Right hindlimb (tissue), 1 donor: ENCODE measurements at regions not wholly inside any gene's neighbourhood (a gene's known extent, or its start where the extent isn't known, plus 50 kb on each side); places are given as distances from the start of the nearest gene placed in this dataset.
A peak's percentile ranks its signal among the peaks of the same experiment; 100 is the strongest.
"Not testable (repeated sequence)": the region's sequence is repeated elsewhere in the genome, so short reads cannot be mapped to it uniquely, and the experiment has no call there.

Experiments used
- DNase-seq: peaks from one replicate; pipeline ENCODE4 v3.0.0-alpha.2; 2018

DNA sequence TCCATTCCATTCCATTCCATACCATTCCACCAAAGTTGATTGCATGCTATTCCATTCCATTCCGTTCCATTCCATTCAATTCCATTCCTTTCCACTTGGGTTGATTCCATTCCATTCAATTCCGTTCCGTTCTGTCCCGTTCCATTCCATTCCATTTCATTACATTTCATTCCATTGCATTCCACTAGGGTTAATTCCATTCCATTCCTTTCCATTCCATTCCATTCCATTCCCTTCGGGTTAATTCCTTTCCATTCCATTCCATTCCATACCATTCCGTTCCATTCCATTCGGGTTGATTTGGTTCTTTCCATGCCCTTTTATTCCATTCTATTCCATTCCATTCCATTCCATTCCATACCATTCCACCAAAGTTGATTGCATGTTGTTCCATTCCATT lies 131.9 kb downstream of the CWH43 start:
- not testable (repeated sequence) for DNase-seq

DNA sequence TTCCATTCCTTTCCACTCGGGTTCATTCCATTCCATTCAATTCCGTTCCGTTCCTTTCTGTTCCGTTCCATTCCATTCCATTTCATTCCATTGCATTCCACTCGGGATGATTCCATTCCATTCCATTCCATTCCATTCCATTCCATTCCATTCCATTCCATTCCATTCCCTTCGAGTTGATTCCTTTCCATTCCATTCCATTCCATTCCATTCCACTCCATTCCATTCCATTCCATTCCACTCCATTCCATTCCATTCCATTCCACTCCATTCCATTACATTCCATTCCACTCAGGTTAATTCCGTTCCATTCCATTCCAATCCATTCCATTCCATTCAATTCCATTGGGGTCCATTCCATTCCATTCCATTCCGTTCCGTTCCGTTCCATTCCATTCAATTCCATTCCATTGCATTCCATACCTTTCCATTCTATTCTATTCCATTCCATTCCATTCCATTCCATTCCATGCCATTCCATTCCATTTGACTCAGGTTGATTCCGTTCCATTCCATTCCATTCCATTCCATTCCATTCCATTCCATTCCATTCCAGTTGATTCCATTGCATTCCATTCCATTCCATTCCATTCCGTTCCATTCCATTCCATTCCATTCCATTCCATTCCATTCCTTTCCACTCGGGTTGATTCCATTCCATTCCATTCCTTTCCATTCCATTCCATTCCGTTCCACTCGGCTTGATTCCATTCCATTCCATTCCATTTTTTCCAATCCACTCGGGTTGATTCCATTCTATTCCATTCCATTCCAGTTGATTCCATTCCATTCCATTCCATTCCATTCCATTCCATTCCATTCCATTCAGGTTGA lies 132.5 kb downstream of the CWH43 start:
- DNase-seq, result not testable (repeated sequence)

DNA sequence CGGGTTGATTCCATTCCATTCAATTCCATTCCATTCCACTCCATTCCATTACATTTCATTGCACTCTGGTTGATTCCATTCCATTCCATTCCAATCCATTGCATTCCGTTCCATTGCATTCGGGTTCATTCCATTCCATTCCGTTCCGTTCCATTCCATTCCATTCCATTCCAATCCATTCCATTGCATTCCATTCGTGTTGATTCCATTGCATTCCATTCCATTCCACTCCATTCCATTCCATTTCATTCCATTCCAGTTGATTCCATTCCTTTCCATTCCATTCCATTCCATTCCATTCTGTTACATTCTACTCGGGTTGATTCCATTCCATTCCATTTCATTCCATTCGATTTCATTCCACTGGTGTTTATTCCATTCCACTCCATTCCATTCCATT lies 133.3 kb downstream of the CWH43 start:
- DNase-seq, result not testable (repeated sequence)

DNA sequence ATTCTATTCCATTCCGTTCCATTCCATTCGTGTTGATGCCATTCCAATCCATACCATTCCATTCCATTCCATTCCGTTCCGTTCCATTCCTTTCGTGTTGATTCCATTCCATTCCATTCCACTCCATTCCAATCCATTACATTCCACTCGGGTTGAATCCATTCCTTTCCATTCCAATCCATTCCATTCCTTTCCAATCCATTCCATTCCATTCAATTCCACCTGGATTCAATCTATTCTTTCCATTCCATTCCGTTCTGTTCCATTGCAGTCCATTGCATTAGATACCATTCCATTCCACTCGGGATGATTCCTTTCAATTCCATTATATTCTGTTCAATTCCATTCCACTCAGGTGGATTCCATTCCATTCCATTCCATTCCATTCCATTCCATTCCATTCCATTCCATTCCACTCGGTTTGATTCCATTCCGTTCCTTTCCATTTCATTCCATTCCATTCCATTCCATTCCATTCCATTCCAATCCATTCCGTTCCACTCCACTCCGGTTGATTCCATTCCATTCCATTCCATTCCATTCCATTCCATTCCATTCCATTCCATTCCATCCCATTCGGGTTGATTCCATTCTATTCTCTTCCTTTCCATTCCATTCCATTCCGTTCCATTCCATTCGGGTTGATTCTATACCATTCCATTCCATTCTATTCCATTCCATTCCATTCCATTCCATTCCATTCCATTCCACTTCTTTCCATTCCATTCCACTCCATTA lies 134.1 kb downstream of the CWH43 start:
- DNase-seq, result not testable (repeated sequence)

DNA sequence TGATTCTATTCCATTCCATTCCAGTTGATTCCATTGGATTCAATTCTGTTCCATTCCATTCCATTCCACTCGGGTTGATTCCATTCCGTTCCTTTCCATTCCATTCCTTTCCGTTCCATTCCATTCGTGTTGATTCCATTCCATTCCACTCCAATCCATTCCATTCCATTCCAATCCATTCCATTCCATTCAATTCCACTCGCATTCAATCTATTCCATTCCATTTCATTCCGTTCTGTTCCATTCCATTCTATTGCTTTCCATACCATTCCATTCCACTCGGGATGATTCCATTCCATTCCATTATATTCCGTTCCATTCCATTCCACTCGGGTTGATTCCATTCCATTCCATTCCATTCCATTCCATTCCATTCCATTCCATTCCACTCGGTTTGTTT lies 134.7 kb downstream of the CWH43 start:
- peak; percentile 13 for DNase-seq

DNA sequence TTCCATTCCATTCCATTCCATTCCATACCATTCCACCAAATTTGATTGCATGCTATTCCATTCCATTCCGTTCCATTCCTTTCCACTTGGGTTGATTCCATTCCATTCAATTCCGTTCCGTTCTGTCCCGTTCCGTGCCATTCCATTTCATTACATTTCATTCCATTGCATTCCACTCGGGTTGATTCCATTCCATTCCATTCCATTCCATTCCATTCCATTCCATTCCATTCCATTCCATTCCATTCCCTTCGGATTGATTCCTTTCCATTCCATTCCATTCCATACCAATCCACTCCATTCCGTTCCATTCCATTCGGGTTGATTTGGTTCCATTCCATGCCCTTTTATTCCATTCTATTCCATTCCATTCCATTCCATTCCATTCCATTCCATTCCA lies 140.4 kb downstream of the CWH43 start:
- not testable (repeated sequence) for DNase-seq

DNA sequence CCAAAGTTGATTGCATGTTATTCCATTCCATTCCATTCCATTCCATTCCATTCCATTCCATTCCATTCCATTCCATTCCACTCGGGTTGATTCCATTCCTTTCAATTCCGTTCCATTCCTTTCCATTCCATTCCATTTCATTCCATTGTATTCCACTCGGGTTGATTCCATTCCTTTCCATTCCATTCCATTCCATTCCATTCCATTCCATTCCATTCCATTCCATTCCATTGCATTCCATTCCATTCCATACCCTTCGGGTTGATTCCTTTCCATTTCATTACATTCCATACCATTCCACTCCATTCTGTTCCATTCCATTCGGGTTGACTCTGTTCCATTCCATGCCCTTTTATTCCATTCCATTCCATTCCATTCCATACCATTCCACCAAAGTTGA lies 140.8 kb downstream of the CWH43 start:
- not testable (repeated sequence) for DNase-seq

DNA sequence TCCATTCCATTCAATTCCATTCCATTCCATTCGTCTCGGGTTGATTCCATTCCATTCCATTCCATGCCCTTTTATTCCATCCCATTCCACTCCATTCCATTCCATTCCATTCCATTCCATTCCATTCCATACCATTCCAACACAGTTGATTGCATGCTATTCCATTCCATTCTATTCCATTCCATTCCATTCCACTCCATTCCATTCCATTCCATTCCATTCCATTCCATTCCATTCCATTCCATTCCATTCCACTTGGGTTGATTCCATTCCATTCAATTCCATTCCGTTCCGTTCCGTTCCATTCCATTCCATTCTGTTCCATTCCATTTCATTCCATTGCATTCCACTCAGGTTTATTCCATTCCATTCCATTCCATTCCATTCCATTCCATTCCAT lies 143.3 kb downstream of the CWH43 start:
- not testable (repeated sequence) for DNase-seq

DNA sequence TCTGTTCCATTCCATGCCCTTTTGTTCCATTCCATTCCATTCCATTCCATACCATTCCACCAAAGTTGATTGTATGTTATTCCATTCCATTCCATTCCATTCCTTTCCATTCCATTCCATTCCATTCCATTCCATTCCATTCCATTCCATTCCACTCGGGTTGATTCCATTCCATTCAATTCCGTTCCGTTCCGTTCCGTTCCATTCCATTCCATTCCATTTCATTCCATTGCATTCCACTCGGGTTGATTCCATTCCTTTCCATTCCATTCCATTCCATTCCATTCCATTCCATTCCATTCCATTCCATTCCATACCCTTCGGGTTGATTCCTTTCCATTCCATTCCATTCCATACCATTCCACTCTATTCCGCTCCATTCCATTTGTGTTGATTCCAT lies 143.8 kb downstream of the CWH43 start:
- DNase-seq, result not testable (repeated sequence)

DNA sequence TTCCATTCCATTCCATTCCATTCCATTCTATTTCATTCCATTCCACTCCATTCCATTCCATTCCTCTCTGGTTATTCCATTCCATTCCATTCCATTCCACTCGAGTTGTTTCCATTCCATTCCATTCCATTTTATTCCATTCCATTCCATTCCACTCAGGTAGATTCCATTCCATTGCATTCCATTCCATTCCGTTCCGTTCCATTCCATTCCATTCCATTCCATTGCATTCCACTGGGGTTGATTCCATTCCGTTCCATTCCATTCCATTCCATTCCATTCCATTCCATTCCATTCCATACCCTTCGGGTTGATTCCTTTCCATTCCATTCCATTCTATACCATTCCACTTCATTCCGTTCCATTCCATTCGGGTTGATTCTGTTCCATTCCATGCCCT lies 144.6 kb downstream of the CWH43 start:
- not testable (repeated sequence) for DNase-seq

DNA sequence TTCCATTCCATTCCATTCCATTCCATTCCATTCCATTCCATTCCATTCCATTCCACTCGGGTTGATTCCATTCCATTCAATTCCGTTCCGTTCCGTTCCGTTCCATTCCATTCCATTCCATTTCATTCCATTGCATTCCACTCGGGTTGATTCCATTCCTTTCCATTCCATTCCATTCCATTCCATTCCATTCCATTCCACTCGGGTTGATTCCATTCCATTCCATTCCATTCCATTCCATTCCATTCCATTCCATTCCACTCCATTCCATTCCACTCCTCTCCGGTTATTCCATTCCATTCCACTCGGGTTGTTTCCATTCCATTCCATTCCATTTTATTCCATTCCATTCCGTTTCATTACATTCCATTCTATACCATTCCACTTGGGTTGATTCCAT lies 151.0 kb downstream of the CWH43 start:
- not testable (repeated sequence) for DNase-seq

DNA sequence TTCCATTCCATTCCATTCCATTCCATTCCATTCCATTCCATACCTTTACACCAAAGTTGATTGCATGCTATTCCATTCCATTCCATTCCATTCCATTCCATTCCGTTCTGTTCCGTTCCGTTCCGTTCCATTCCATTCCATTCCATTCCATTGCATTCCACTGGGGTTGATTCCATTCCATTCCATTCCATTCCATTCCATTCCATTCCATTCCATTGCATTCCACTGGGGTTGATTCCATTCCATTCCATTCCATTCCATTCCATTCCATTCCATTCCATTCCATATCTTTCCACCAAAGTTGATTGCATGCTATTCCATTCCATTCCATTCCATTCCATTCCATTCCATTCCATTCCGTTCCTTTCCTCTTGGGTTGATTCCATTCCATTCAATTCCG lies 151.9 kb downstream of the CWH43 start:
- not testable (repeated sequence) for DNase-seq

DNA sequence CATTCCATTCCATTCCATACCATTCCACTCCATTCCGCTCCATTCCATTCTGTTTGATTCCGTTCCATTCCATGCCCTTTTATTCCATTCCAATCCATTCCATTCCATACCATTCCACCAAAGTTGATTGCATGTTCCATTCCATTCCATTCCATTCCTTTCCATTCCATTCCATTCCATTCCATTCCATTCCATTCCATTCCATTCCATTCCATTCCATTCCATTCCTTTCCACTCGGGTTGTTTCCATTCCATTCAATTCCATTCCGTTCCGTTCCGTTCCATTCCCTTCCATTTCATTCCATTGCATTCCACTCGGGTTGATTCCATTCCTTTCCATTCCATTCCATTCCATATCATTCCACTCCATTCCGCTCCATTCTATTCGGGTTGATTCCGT lies 152.7 kb downstream of the CWH43 start:
- not testable (repeated sequence) for DNase-seq

DNA sequence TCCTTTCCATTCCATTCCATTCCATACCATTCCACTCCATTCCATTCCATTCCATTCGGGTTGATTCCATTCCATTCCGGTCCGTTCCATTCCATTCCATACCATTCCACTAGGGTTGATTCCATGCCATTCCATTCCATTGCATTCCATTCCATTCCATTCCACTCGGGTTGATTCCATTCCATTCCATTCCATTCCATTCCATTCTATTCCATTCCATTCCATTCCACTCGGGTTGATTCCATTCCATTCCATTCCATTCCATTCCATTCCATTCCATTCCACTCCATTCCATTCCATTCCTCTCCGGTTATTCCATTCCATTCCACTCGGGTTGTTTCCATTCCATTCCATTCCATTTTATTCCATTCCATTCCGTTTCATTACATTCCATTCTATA lies 153.4 kb downstream of the CWH43 start:
- DNase-seq, result not testable (repeated sequence)

DNA sequence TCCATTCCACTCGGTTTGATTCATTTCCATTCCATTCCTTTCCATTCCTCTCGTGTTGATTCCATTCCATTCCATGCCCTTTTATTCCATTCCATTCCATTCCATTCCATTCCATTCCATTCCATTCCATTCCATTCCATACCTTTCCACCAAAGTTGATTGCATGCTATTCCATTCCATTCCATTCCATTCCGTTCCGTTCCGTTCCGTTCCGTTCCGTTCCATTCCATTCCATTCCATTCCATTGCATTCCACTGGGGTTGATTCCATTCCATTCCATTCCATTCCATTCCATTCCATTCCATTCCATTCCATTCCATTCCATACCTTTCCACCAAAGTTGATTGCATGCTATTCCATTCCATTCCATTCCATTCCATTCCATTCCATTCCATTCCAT lies 154.3 kb downstream of the CWH43 start:
- DNase-seq, result not testable (repeated sequence)

DNA sequence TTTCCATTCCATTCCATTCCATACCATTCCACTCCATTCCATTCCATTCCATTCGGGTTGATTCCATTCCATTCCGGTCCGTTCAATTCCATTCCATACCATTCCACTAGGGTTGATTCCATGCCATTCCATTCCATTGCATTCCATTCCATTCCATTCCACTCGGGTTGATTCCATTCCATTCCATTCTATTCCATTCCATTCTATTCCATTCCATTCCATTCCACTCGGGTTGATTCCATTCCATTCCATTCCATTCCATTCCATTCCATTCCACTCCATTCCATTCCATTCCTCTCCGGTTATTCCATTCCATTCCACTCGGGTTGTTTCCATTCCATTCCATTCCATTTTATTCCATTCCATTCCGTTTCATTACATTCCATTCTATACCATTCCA lies 155.9 kb downstream of the CWH43 start:
- DNase-seq, result not testable (repeated sequence)

DNA sequence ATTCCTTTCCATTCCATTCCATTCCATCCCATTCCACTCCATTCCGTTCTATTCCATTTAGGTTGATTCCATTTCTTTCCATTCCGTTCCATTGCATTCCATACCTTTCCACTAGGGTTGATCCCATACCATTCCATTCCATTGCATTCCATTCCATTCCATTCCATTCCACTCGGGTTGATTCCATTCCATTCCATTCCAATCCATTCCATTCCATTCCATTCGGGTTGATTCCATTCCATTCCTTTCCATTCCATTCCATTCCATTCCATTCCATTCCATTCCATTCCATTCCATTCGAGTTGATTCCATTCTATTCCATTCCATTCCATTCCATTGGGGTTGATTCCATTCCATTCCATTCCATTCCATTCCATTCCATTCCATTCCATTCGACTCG lies 161.1 kb downstream of the CWH43 start:
- not testable (repeated sequence) for DNase-seq

DNA sequence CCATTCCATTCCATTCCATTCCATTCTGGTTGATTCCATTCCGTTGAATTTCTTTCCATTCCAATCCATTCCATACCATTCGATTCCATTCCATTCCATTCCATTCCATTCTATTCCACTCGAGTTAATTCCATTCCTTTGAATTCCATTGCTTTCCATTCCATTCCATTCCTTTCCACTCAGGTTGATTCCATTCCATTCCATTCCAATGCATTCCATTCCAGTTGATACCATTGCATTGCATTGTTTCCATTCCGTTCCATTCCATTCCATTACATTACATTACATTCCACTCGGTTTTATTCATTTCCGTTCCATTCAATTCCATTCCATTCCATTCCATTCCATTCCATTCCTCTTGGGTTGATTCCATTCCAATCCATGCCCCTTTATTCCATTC lies 161.5 kb downstream of the CWH43 start:
- not testable (repeated sequence) for DNase-seq

DNA sequence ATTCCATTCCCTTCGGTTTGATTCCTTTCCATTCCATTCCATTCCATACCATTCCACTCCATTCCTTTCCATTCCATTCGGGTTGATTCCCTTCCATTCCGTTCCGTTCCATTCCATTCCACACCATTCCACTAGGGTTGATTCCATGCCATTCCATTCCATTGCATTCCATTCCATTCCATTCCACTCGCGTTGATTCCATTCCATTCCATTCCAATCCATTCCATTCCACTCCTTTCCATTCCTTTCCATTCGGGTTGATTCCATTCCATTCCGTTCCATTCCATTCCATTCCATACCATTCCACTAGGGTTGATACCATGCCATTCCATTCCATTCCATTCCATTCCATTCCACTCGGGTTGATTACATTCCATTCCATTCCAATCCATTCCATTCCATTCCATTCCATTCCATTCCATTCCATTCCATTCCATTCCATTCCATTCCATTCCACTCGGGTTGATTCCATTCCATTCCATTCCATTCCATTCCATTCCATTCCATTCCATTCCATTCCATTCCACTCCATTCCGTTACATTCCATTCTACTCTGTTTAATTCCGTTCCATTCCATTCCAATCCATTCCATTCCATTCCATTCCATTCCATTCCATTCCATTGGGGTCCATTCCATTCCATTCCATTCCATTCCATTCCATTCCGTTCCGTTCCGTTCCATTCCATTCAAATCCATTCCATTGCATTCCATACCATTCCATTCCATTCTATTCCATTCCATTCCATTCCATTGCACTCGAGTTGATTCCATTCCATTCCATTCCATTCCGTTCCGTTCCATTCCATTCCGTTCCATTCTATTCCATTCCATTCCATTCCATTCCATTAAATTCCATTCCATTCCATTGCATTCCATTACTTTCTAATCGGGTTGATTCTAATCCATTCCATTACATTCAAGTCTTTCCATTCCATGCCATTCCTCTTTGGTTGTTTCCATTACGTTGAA lies 163.2 kb downstream of the CWH43 start:
- DNase-seq, result peak; percentile 28

DNA sequence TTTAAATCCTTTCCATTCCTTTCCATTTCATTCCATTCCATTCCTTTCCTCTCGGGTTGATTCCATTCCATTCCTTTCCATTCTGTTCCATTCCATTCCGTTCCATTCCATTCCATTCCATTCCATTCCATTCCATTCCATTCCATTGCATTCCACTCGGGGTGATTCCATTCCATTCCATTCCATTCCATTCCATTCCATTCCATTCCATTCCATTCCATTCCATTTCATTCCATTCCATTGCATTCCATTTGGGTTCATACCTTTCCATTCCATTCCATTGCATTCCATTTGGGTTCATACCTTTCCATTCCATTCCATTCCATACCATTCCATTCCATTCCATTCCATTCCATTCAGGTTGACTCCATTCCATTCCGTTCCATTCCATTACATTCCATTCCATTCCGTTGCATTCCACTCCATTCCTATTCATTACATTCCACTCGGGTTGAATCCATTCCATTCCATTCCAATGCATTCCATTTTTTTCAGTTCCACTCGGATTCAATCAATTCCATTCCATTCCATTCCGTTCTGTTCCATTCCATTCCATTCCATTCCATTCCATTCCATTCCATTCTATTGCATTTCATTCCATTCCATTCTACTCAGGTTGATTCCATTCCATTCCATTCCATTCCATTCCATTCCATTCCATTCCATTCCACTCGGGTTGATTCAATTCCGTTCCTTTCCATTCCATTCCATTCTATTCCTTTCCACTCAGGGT lies 164.4 kb downstream of the CWH43 start:
- DNase-seq, result not testable (repeated sequence)

DNA sequence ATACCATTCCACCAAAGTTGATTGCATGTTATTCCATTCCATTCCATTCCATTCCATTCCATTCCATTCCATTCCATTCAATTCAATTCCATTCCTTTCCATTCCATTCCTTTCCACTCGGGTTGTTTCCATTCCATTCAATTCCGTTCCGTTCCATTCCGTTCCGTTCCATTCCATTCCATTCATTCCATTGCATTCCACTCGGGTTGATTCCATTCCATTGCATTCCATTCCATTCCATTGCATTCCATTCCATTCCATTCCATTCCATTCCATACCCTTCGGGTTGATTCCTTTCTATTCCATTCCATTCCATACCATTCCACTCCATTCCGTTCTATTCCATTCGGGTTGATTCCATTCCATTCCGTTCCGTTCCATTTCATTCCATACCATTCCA lies 166.9 kb downstream of the CWH43 start:
- DNase-seq, result not testable (repeated sequence)
